HEK293T (cell line): ENCODE measurements at regions not wholly inside any gene's neighbourhood (a gene's known extent, or its start where the extent isn't known, plus 50 kb on each side); places are given as distances from the start of the nearest gene placed in this dataset.
A peak's percentile ranks its signal among the peaks of the same experiment; 100 is the strongest.

Experiments
- ARNT ChIP-seq: fragments of 450-650 bp; IDR thresholded peaks from 2 replicates; pipeline ENCODE4 v1.6.1; 2017; ENCODE audit warnings: mild to moderate bottlenecking
- BHLHE40 ChIP-seq: fragments of 450-650 bp; IDR thresholded peaks from 2 replicates; pipeline ENCODE4 v1.6.1; 2016; ENCODE audit warnings: mild to moderate bottlenecking, moderate library complexity, borderline replicate concordance
- ELF4 ChIP-seq: fragments of 450-650 bp; IDR thresholded peaks from 2 replicates; pipeline ENCODE4 v1.6.1; 2017; ENCODE audit warnings: antibody characterized with exemption
- FOXA1 ChIP-seq: fragments of 450-650 bp; IDR thresholded peaks from 2 replicates; pipeline ENCODE4 v1.6.1; 2016; ENCODE audit warnings: mild to moderate bottlenecking
- FOXK2 ChIP-seq: fragments of 450-650 bp; IDR thresholded peaks from 2 replicates; pipeline ENCODE4 v1.6.1; 2016; ENCODE audit warnings: mild to moderate bottlenecking
- FOXM1 ChIP-seq: fragments of 450-650 bp; IDR thresholded peaks from 2 replicates; pipeline ENCODE4 v1.6.1; 2017; ENCODE audit warnings: mild to moderate bottlenecking, borderline replicate concordance
- HDGF ChIP-seq: fragments of 450-650 bp; IDR thresholded peaks from 2 replicates; pipeline ENCODE4 v1.6.1; 2017; ENCODE audit warnings: antibody characterized with exemption, borderline replicate concordance
- L3MBTL2 ChIP-seq: fragments of 450-650 bp; conservative IDR thresholded peaks from 2 replicates; pipeline ENCODE4 v1.6.1; 2016; ENCODE audit warnings: mild to moderate bottlenecking
- LEF1 ChIP-seq: fragments of 450-650 bp; IDR thresholded peaks from 2 replicates; pipeline ENCODE4 v1.6.1; 2017; ENCODE audit warnings: mild to moderate bottlenecking, borderline replicate concordance
- NFRKB ChIP-seq: fragments of 450-650 bp; IDR thresholded peaks from 2 replicates; pipeline ENCODE4 v1.6.1; 2016; ENCODE audit warnings: mild to moderate bottlenecking, moderate library complexity
- SP1 ChIP-seq: fragments of 450-650 bp; IDR thresholded peaks from 2 replicates; pipeline ENCODE4 v1.6.1; 2017
- SUZ12 ChIP-seq: fragments of 450-650 bp; IDR thresholded peaks from 2 replicates; pipeline ENCODE4 v1.6.1; 2016; ENCODE audit warnings: mild to moderate bottlenecking
- TARDBP ChIP-seq: fragments of 450-650 bp; IDR thresholded peaks from 2 replicates; pipeline ENCODE4 v1.6.1; 2016
- ZNF384 ChIP-seq: fragments of 450-650 bp; IDR thresholded peaks from 2 replicates; pipeline ENCODE4 v1.6.1; 2016

GRCh38 chr21:41564871-41565274 lies 56.9 kb upstream of the TMPRSS2 start:
- no peak for TF ChIP-seq BHLHE40
- TF ChIP-seq FOXM1: no peak
- TF ChIP-seq TARDBP: no peak
- no peak for TF ChIP-seq ZNF384
- no peak for TF ChIP-seq FOXA1
- no peak for TF ChIP-seq SP1
- no peak for TF ChIP-seq SUZ12
- no peak for TF ChIP-seq ELF4
- TF ChIP-seq HDGF: no peak
- TF ChIP-seq ARNT: no peak
- no peak for TF ChIP-seq FOXK2
- TF ChIP-seq L3MBTL2: peak; percentile 73
- no peak for TF ChIP-seq LEF1
- TF ChIP-seq NFRKB: no peak
